ENCODE measurements at regions not wholly inside any gene's neighbourhood (a gene's known extent, or its start where the extent isn't known, plus 50 kb on each side); places are given as distances from the start of the nearest gene placed in this dataset.

GRCh38 chr3:6438031-6438430 is 422.9 kb upstream of the GRM7 start:
- no TSS peak for BruUV-seq (replicated peaks)
- no peaks in the 10 kb centered on the region for H3K9me2 ChIP-seq (ENCODE audit: insufficient read depth)
- intact Hi-C loops (cut with micrococcal nuclease; ENCODE audit: unreplicated experiment) = no loop called here
- ChIA-PET CTCF (no interaction called here), POLR2A (ENCODE audit: unreplicated experiment) (no interaction called here)
- H2AFZ ChIP-seq = no peak overlapping the region
- no peaks in the 10 kb centered on the region for H4K20me1 ChIP-seq (ENCODE audit: insufficient read depth)
- no peak overlapping the region for H3K27ac ChIP-seq
- H3K4me2 ChIP-seq = no peak overlapping the region
- no peaks in the 10 kb centered on the region for H3K4me1 ChIP-seq (replicated peaks; ENCODE audit: insufficient read depth)
- no peaks in the 10 kb centered on the region for H3K79me2 ChIP-seq (ENCODE audit: low read depth)
- TF ChIP-seq EZH2 (IDR thresholded peaks at IDR 0.05; ENCODE audit: low read depth) (no peak), CTCF (conservative IDR thresholded peaks at IDR 0.05) (no peak)
- no peaks in the 10 kb centered on the region for H3K27me3 ChIP-seq (ENCODE audit: insufficient read depth, low read depth)
- H3K4me3 ChIP-seq = no peak overlapping the region
- no peaks in the 10 kb centered on the region for H3K36me3 ChIP-seq (ENCODE audit: low read depth)
- DNase-seq = no peak
- no peaks in the 10 kb centered on the region for H3F3A ChIP-seq (ENCODE audit: insufficient read depth, low read depth)
- H3K9me3 ChIP-seq (ENCODE audit: insufficient read depth, low read depth) = no peaks in the 10 kb centered on the region

- CTCF ChIA-PET = no interaction called here
- H3K9me3 ChIP-seq (ENCODE audit: insufficient read depth, low read depth) = no peaks in the 10 kb centered on the region
- H3K27me3 ChIP-seq (ENCODE audit: insufficient read depth, low read depth) = no peaks in the 10 kb centered on the region
- DNase-seq = no peak
- BruUV-seq (replicated peaks) = no TSS peak
- no peak overlapping the region for H2AFZ ChIP-seq
- H3K9me2 ChIP-seq (ENCODE audit: insufficient read depth) = no peaks in the 10 kb centered on the region
- TF ChIP-seq EZH2 (IDR thresholded peaks at IDR 0.05; ENCODE audit: low read depth) = no peak
- TF ChIP-seq CTCF (conservative IDR thresholded peaks at IDR 0.05) = no peak
- H3K4me1 ChIP-seq (replicated peaks; ENCODE audit: insufficient read depth) = no peaks in the 10 kb centered on the region
- no peaks in the 10 kb centered on the region for H3K36me3 ChIP-seq (ENCODE audit: low read depth)
- H3K4me3 ChIP-seq = no peak overlapping the region
- H3K4me2 ChIP-seq = no peak overlapping the region
- H3F3A ChIP-seq (ENCODE audit: insufficient read depth, low read depth) = no peaks in the 10 kb centered on the region
- no peaks in the 10 kb centered on the region for H3K79me2 ChIP-seq (ENCODE audit: low read depth)
- intact Hi-C loops (cut with micrococcal nuclease; ENCODE audit: unreplicated experiment) = no loop called here
- POLR2A ChIA-PET (ENCODE audit: unreplicated experiment) = no interaction called here
- H4K20me1 ChIP-seq (ENCODE audit: insufficient read depth) = no peaks in the 10 kb centered on the region
- H3K27ac ChIP-seq = no peak overlapping the region
Observed at GRCh38 chr3:6439226-6439625, 421.7 kb upstream of the GRM7 start.

GRCh38 chr3:6439824-6440223 is 421.1 kb upstream of the GRM7 start:
- Histone ChIP-seq H3K4me3 (no peak overlapping the region), H3K9me3 (ENCODE audit: insufficient read depth, low read depth) (no peaks in the 10 kb centered on the region), H3F3A (ENCODE audit: insufficient read depth, low read depth) (no peaks in the 10 kb centered on the region), H3K4me2 (no peak overlapping the region), H3K27me3 (ENCODE audit: insufficient read depth, low read depth) (no peaks in the 10 kb centered on the region), H3K9me2 (ENCODE audit: insufficient read depth) (no peaks in the 10 kb centered on the region), H3K36me3 (ENCODE audit: low read depth) (no peaks in the 10 kb centered on the region), H3K27ac (no peak overlapping the region), H3K4me1 (replicated peaks; ENCODE audit: insufficient read depth) (no peaks in the 10 kb centered on the region), H4K20me1 (ENCODE audit: insufficient read depth) (no peaks in the 10 kb centered on the region), H2AFZ (no peak overlapping the region), H3K79me2 (ENCODE audit: low read depth) (no peaks in the 10 kb centered on the region)
- DNase-seq = no peak
- intact Hi-C loops (cut with micrococcal nuclease; ENCODE audit: unreplicated experiment) = no loop called here
- no TSS peak for BruUV-seq (replicated peaks)
- ChIA-PET POLR2A (ENCODE audit: unreplicated experiment) (no interaction called here), CTCF (no interaction called here)
- TF ChIP-seq EZH2 (IDR thresholded peaks at IDR 0.05; ENCODE audit: low read depth) = no peak
- TF ChIP-seq CTCF (conservative IDR thresholded peaks at IDR 0.05) = no peak
